Mesenchymal stem cell (in vitro differentiated cells and primary cell): ENCODE measurements at regions not wholly inside any gene's neighbourhood (a gene's known extent, or its start where the extent isn't known, plus 50 kb on each side); places are given as distances from the start of the nearest gene placed in this dataset.

Source experiments
- DNase-seq: peaks from one replicate; pipeline ENCODE4 v3.0.0-alpha.2; 2013
- H2AFZ ChIP-seq: one replicate; pipeline ENCODE4 v1.6.1; 2013; ENCODE audit warnings: low read depth, mild to moderate bottlenecking, control low read depth, inconsistent platforms, low read length, moderate library complexity
- H2AK5ac ChIP-seq: 2 replicates; pipeline ENCODE4 v1.6.1; 2013; ENCODE audit warnings: low read length, moderate library complexity, mild to moderate bottlenecking, inconsistent platforms; ENCODE audit not compliant: severe bottlenecking
- H2BK120ac ChIP-seq: one replicate; pipeline ENCODE4 v1.6.1; 2013; ENCODE audit warnings: low read depth, mild to moderate bottlenecking, inconsistent platforms, low read length, moderate library complexity
- H2BK12ac ChIP-seq, 2 experiments: one replicate each; pipeline ENCODE4 v1.6.1; 2013; ENCODE audit warnings: inconsistent platforms in 2 of 2, low read length in 2 of 2, mild to moderate bottlenecking in 2 of 2, moderate library complexity in 2 of 2, control low read depth in 1 of 2
- H2BK15ac ChIP-seq: one replicate; pipeline ENCODE4 v1.6.1; 2013; ENCODE audit warnings: mild to moderate bottlenecking, low read depth, inconsistent platforms; ENCODE audit not compliant: poor library complexity, severe bottlenecking
- H2BK5ac ChIP-seq: 2 replicates; pipeline ENCODE4 v1.6.1; 2013; ENCODE audit warnings: low read depth, mild to moderate bottlenecking, low read length, control low read depth, inconsistent platforms; ENCODE audit not compliant: poor library complexity, severe bottlenecking
- H3K14ac ChIP-seq, 2 experiments: one replicate each; pipeline ENCODE4 v1.6.1; 2013; ENCODE audit warnings: inconsistent platforms in 2 of 2, low read length in 2 of 2, control low read depth in 1 of 2, mild to moderate bottlenecking in 1 of 2, moderate library complexity in 1 of 2
- H3K18ac ChIP-seq, 2 experiments: one replicate each; pipeline ENCODE4 v1.6.1; 2013; ENCODE audit warnings: inconsistent platforms in 2 of 2, low read length in 2 of 2, control low read depth in 1 of 2, low read depth in 1 of 2, mild to moderate bottlenecking in 1 of 2
- H3K23ac ChIP-seq, 2 experiments: one replicate each; pipeline ENCODE4 v1.6.1; 2013; ENCODE audit warnings: inconsistent platforms in 2 of 2, low read length in 2 of 2, mild to moderate bottlenecking in 2 of 2, moderate library complexity in 2 of 2, control low read depth in 1 of 2
- H3K27ac ChIP-seq: 2 replicates; pipeline ENCODE4 v1.5.1; 2013; ENCODE audit warnings: mild to moderate bottlenecking, moderate library complexity, low read length, control low read depth, inconsistent platforms; ENCODE audit not compliant: poor library complexity, severe bottlenecking
- H3K27me3 ChIP-seq, 2 experiments: 2 replicates each; pipeline versions ENCODE4 v1.6.1 to v1.7.0; 2013; ENCODE audit warnings: low read length in 2 of 2, mild to moderate bottlenecking in 2 of 2, moderate library complexity in 2 of 2, control low read depth in 1 of 2, inconsistent platforms in 1 of 2; ENCODE audit not compliant: control insufficient read depth in 1 of 2, insufficient read depth in 1 of 2
- H3K36me3 ChIP-seq, 2 experiments: 2 replicates each; pipeline versions ENCODE4 v1.6.1 to v1.7.0; 2013; ENCODE audit warnings: low read length in 2 of 2, control low read depth in 1 of 2, inconsistent platforms in 1 of 2, low read depth in 1 of 2, mild to moderate bottlenecking in 1 of 2; ENCODE audit not compliant: insufficient read depth in 2 of 2, control insufficient read depth in 1 of 2
- H3K4ac ChIP-seq, 2 experiments: one replicate each; pipeline ENCODE4 v1.6.1; 2013; ENCODE audit warnings: inconsistent platforms in 2 of 2, low read length in 2 of 2, mild to moderate bottlenecking in 2 of 2, moderate library complexity in 2 of 2, control low read depth in 1 of 2, low read depth in 1 of 2
- H3K4me1 ChIP-seq: 2 replicates; pipeline ENCODE4 v1.6.1; 2013; ENCODE audit warnings: low read depth, low read length, control low read depth; ENCODE audit not compliant: control insufficient read depth, insufficient read depth
- H3K4me2 ChIP-seq: 2 replicates; pipeline ENCODE4 v1.6.1; 2013; ENCODE audit warnings: low read length, mild to moderate bottlenecking, inconsistent platforms; ENCODE audit not compliant: poor library complexity, severe bottlenecking
- H3K4me3 ChIP-seq, 2 experiments: 2 replicates each; pipeline versions ENCODE4 v1.5.1 to v1.7.0; 2013; ENCODE audit warnings: low read length in 2 of 2, mild to moderate bottlenecking in 2 of 2, control low read depth in 1 of 2, low read depth in 1 of 2; ENCODE audit not compliant: insufficient read depth in 1 of 2
- H3K79me1 ChIP-seq: replicated peaks from 2 replicates; pipeline ENCODE4 v1.6.1; 2013; ENCODE audit warnings: mild to moderate bottlenecking, control low read depth, low read length, inconsistent platforms; ENCODE audit not compliant: poor library complexity, severe bottlenecking
- H3K9ac ChIP-seq: 2 replicates; pipeline ENCODE4 v1.7.0; 2013; ENCODE audit warnings: mild to moderate bottlenecking, low read length, moderate library complexity
- H3K9me3 ChIP-seq: 2 replicates; pipeline ENCODE4 v1.7.0; 2013; ENCODE audit warnings: mild to moderate bottlenecking, low read length; ENCODE audit not compliant: control insufficient read depth
- H4K8ac ChIP-seq: one replicate; pipeline ENCODE4 v1.6.1; 2013; ENCODE audit warnings: inconsistent platforms, mild to moderate bottlenecking, low read length, moderate library complexity
- H4K91ac ChIP-seq: one replicate; pipeline ENCODE4 v1.6.1; 2013; ENCODE audit warnings: mild to moderate bottlenecking, low read length, inconsistent platforms
- WGBS: methylation state at CpG from one replicate; pipeline ENCODE4 v1.1.7; 2013; ENCODE audit warnings: mixed read lengths; 5-methylcytosine and 5-hydroxymethylcytosine counted together

GRCh38 chr11:92347454-92347853 lies 122.8 kb downstream of the FAT3 start:
- no peak overlapping the region for H3K14ac ChIP-seq
- H2AFZ ChIP-seq: no peak overlapping the region
- no peaks in the 10 kb centered on the region for H3K27me3 ChIP-seq
- no peaks in the 10 kb centered on the region for H3K36me3 ChIP-seq
- no peak overlapping the region for H3K4me3 ChIP-seq
- H3K23ac ChIP-seq: no peak overlapping the region
- no peak overlapping the region for H4K8ac ChIP-seq
- no peak overlapping the region for H4K91ac ChIP-seq
- H3K18ac ChIP-seq: no peak overlapping the region
- no peaks in the 10 kb centered on the region for H3K9me3 ChIP-seq
- H2AK5ac ChIP-seq: no peak overlapping the region
- WGBS: 43% methylated on average over 1 of the region's 1 CpG
- H3K4me2 ChIP-seq: no peak overlapping the region
- H3K79me1 ChIP-seq: no peaks in the 10 kb centered on the region
- H2BK120ac ChIP-seq: no peak overlapping the region
- H3K9ac ChIP-seq: no peak overlapping the region
- no peak overlapping the region for H2BK15ac ChIP-seq
- DNase-seq: no peak
- H3K27ac ChIP-seq: no peak overlapping the region
- no peak overlapping the region for H3K4ac ChIP-seq
- no peak overlapping the region for H2BK12ac ChIP-seq
- H2BK5ac ChIP-seq: no peak overlapping the region
- no peaks in the 10 kb centered on the region for H3K4me1 ChIP-seq

- Histone ChIP-seq H3K79me1 (no peaks in the 10 kb centered on the region), H3K36me3 (no peaks in the 10 kb centered on the region), H3K4me1 (no peaks in the 10 kb centered on the region), H3K23ac (no peak overlapping the region), H4K91ac (no peak overlapping the region), H2BK12ac (no peak overlapping the region), H3K18ac (no peak overlapping the region), H3K4me3 (no peak overlapping the region), H3K27ac (no peak overlapping the region), H2BK5ac (no peak overlapping the region), H3K9me3 (no peaks in the 10 kb centered on the region), H2AFZ (no peak overlapping the region), H2BK120ac (no peak overlapping the region), H3K14ac (no peak overlapping the region), H3K9ac (no peak overlapping the region), H3K27me3 (no peaks in the 10 kb centered on the region), H3K4ac (no peak overlapping the region), H2BK15ac (no peak overlapping the region), H4K8ac (no peak overlapping the region), H3K4me2 (no peak overlapping the region), H2AK5ac (no peak overlapping the region)
- DNase-seq: no peak
- WGBS: 79% methylated on average over 4 of the region's 4 CpGs
Observed at GRCh38 chr11:92349486-92350156, 125.0 kb downstream of the FAT3 start.

- no peak overlapping the region for H3K9ac ChIP-seq
- H3K4ac ChIP-seq: no peak overlapping the region
- no peak overlapping the region for H3K4me3 ChIP-seq
- H2BK5ac ChIP-seq: no peak overlapping the region
- H3K4me2 ChIP-seq: no peak overlapping the region
- H3K79me1 ChIP-seq: no peaks in the 10 kb centered on the region
- no peaks in the 10 kb centered on the region for H3K4me1 ChIP-seq
- no peak overlapping the region for H2AFZ ChIP-seq
- H4K8ac ChIP-seq: no peak overlapping the region
- H2BK15ac ChIP-seq: no peak overlapping the region
- no peaks in the 10 kb centered on the region for H3K9me3 ChIP-seq
- no peak for DNase-seq
- H2BK120ac ChIP-seq: no peak overlapping the region
- no peaks in the 10 kb centered on the region for H3K27me3 ChIP-seq
- no peak overlapping the region for H3K14ac ChIP-seq
- H4K91ac ChIP-seq: no peak overlapping the region
- H2AK5ac ChIP-seq: no peak overlapping the region
- H3K27ac ChIP-seq: peak overlapping the region; percentile 54
- H3K18ac ChIP-seq: no peak overlapping the region
- H3K36me3 ChIP-seq: no peaks in the 10 kb centered on the region
- H3K23ac ChIP-seq: no peak overlapping the region
- no peak overlapping the region for H2BK12ac ChIP-seq
Observed at GRCh38 chr11:92357344-92357743, 132.7 kb downstream of the FAT3 start.

GRCh38 chr11:92357841-92358240 lies 133.2 kb downstream of the FAT3 start:
- H3K27me3 ChIP-seq: no peaks in the 10 kb centered on the region
- H3K4me1 ChIP-seq: no peaks in the 10 kb centered on the region
- H3K23ac ChIP-seq: no peak overlapping the region
- no peak overlapping the region for H2BK120ac ChIP-seq
- 100% methylated on average over 1 of the region's 2 CpGs for WGBS
- H3K4me2 ChIP-seq: no peak overlapping the region
- no peak overlapping the region for H3K14ac ChIP-seq
- H3K4ac ChIP-seq: no peak overlapping the region
- no peak overlapping the region for H4K91ac ChIP-seq
- no peak overlapping the region for H2AFZ ChIP-seq
- H4K8ac ChIP-seq: no peak overlapping the region
- H3K9ac ChIP-seq: no peak overlapping the region
- no peak overlapping the region for H3K4me3 ChIP-seq
- peak overlapping the region; percentile 28 for H3K27ac ChIP-seq
- DNase-seq: no peak
- H3K18ac ChIP-seq: no peak overlapping the region
- no peak overlapping the region for H2AK5ac ChIP-seq
- no peaks in the 10 kb centered on the region for H3K79me1 ChIP-seq
- no peaks in the 10 kb centered on the region for H3K36me3 ChIP-seq
- no peaks in the 10 kb centered on the region for H3K9me3 ChIP-seq
- H2BK15ac ChIP-seq: no peak overlapping the region
- H2BK12ac ChIP-seq: no peak overlapping the region
- no peak overlapping the region for H2BK5ac ChIP-seq
